Progenitor cell of endocrine pancreas (in vitro differentiated cells): ENCODE measurements at regions not wholly inside any gene's neighbourhood (a gene's known extent, or its start where the extent isn't known, plus 50 kb on each side); places are given as distances from the start of the nearest gene placed in this dataset.

Experiments used
- DNase-seq: peaks from one replicate; pipeline ENCODE4 v3.0.0; 2021; ENCODE audit warnings: low spot score; ENCODE audit not compliant: unreplicated experiment
- H3K27ac Mint-ChIP-seq: 2 replicates; pipeline ENCODE4 v1.8.0; 2021; ENCODE audit warnings: mild to moderate bottlenecking, moderate library complexity, mixed read lengths
- H3K27me3 Mint-ChIP-seq: 2 replicates; pipeline ENCODE4 v1.8.0; 2021; ENCODE audit warnings: mixed read lengths
- H3K36me3 Mint-ChIP-seq: 2 replicates; pipeline ENCODE4 v1.8.0; 2022; ENCODE audit warnings: mixed read lengths; ENCODE audit not compliant: insufficient read depth
- H3K4me1 Mint-ChIP-seq: 2 replicates; pipeline ENCODE4 v1.8.0; 2021; ENCODE audit warnings: low read depth, mixed read lengths
- H3K4me3 Mint-ChIP-seq: 2 replicates; pipeline ENCODE4 v1.8.0; 2021; ENCODE audit warnings: low read depth, mild to moderate bottlenecking, moderate library complexity, mixed read lengths
- H3K9me3 Mint-ChIP-seq: 2 replicates; pipeline ENCODE4 v1.8.0; 2021; ENCODE audit warnings: low read depth, mixed read lengths
- TF ChIP-seq, protein P1 (sequence below): fragments of 200-600 bp; sonication (generic); IDR thresholded peaks from one replicate; pipeline ENCODE4 v1.5.0; 2021; ENCODE audit warnings: antibody characterized with exemption, mild to moderate bottlenecking; ENCODE audit not compliant: unreplicated experiment

GRCh38 chr13:97069050-97069815 lies 75.0 kb upstream of the OXGR1 start:
- TF ChIP-seq, protein P1, sequence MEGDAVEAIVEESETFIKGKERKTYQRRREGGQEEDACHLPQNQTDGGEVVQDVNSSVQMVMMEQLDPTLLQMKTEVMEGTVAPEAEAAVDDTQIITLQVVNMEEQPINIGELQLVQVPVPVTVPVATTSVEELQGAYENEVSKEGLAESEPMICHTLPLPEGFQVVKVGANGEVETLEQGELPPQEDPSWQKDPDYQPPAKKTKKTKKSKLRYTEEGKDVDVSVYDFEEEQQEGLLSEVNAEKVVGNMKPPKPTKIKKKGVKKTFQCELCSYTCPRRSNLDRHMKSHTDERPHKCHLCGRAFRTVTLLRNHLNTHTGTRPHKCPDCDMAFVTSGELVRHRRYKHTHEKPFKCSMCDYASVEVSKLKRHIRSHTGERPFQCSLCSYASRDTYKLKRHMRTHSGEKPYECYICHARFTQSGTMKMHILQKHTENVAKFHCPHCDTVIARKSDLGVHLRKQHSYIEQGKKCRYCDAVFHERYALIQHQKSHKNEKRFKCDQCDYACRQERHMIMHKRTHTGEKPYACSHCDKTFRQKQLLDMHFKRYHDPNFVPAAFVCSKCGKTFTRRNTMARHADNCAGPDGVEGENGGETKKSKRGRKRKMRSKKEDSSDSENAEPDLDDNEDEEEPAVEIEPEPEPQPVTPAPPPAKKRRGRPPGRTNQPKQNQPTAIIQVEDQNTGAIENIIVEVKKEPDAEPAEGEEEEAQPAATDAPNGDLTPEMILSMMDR = no peak
- Mint-ChIP-seq H3K27ac (no peak overlapping the region), H3K9me3 (peaks cover 11% of the 10 kb centered on the region), H3K4me3 (no peak overlapping the region), H3K36me3 (no peaks in the 10 kb centered on the region), H3K4me1 (no peaks in the 10 kb centered on the region), H3K27me3 (peaks cover 23% of the 10 kb centered on the region)
- no peak for DNase-seq

- Mint-ChIP-seq H3K36me3 (no peaks in the 10 kb centered on the region), H3K9me3 (peaks cover 19% of the 10 kb centered on the region), H3K27ac (no peak overlapping the region), H3K4me1 (no peaks in the 10 kb centered on the region), H3K27me3 (peaks cover 18% of the 10 kb centered on the region), H3K4me3 (no peak overlapping the region)
- DNase-seq = no peak
- TF ChIP-seq, protein P1 = no peak
These were observed 78.0 kb upstream of the OXGR1 start for GRCh38 chr13:97072297-97072696.

DNA sequence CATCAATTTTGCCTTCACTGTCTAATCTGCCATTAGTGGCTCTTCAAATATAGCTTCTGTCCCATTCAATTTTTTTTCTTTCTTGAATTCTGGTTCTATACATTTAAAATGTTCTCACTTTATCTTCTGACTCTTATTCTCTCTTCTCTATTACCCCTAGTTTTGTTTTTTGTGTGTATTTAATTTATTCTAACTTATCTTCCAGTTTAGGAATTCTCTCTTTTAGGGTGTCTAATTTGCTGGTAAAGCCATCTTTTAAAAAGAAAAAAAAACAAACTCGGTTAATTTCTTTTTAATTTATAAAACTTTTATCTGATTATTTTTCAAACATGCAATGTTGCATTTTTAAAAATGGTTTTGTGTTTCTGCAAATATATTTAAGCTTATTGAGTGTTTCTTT lies 80.3 kb upstream of the OXGR1 start:
- no peak for DNase-seq
- Mint-ChIP-seq H3K4me3 (no peak overlapping the region), H3K27ac (no peak overlapping the region), H3K36me3 (no peaks in the 10 kb centered on the region), H3K4me1 (no peaks in the 10 kb centered on the region), H3K9me3 (peaks cover 19% of the 10 kb centered on the region), H3K27me3 (peaks cover 12% of the 10 kb centered on the region)
- TF ChIP-seq, protein P1 = no peak

- Mint-ChIP-seq H3K27me3 (peaks cover 4% of the 10 kb centered on the region), H3K9me3 (peaks cover 13% of the 10 kb centered on the region), H3K4me3 (no peak overlapping the region), H3K36me3 (no peaks in the 10 kb centered on the region), H3K27ac (no peak overlapping the region), H3K4me1 (no peaks in the 10 kb centered on the region)
- DNase-seq = no peak
- TF ChIP-seq, protein P1 = no peak
These were observed 82.6 kb upstream of the OXGR1 start for GRCh38 chr13:97076898-97077297.

GRCh38 chr13:97077341-97077740 lies 83.1 kb upstream of the OXGR1 start:
- Mint-ChIP-seq H3K27me3 (peaks cover 4% of the 10 kb centered on the region), H3K36me3 (no peaks in the 10 kb centered on the region), H3K4me3 (no peak overlapping the region), H3K27ac (no peak overlapping the region), H3K9me3 (peaks cover 13% of the 10 kb centered on the region), H3K4me1 (no peaks in the 10 kb centered on the region)
- no peak for DNase-seq
- TF ChIP-seq, protein P1 = no peak
